DOHH2 (cell line): ENCODE measurements at regions not wholly inside any gene's neighbourhood (a gene's known extent, or its start where the extent isn't known, plus 50 kb on each side); places are given as distances from the start of the nearest gene placed in this dataset.

Experiments
- CTCF ChIP-seq: fragments of 200-600 bp; sonication (generic); IDR thresholded peaks from one replicate; pipeline ENCODE4 v1.5.1; 2014; ENCODE audit warnings: antibody characterized with exemption, mild to moderate bottlenecking, low read depth, low read length; ENCODE audit not compliant: poor library complexity, severe bottlenecking
- EZH2phosphoT487 ChIP-seq: fragments of 200-600 bp; sonication (generic); IDR thresholded peaks from 2 replicates; pipeline ENCODE4 v1.6.1; 2017; ENCODE audit warnings: borderline replicate concordance, mild to moderate bottlenecking, antibody characterized with exemption, low read length, moderate library complexity, mixed read lengths

GRCh38 chr4:138078253-138078652, 163.9 kb downstream of the SLC7A11 start:
- TF ChIP-seq EZH2phosphoT487 (no peak), CTCF (no peak)
